GM12892 (cell line): ENCODE measurements at regions not wholly inside any gene's neighbourhood (a gene's known extent, or its start where the extent isn't known, plus 50 kb on each side); places are given as distances from the start of the nearest gene placed in this dataset.

ENCODE experiments used
- POLR2A ChIP-seq: IDR thresholded peaks from 2 replicates; pipeline ENCODE4 v1.6.1; 2011; ENCODE audit warnings: low read depth, low read length, control low read depth
- TAF1 ChIP-seq: IDR thresholded peaks from 2 replicates; pipeline ENCODE4 v1.6.1; 2011; ENCODE audit warnings: low read depth, mild to moderate bottlenecking, control low read depth, low read length, borderline replicate concordance

GRCh38 chr2:205872716-205873115 is 190.4 kb downstream of the NRP2 start:
- TF ChIP-seq POLR2A (no peak), TAF1 (no peak)
